ENCODE measurements at regions not wholly inside any gene's neighbourhood (a gene's known extent, or its start where the extent isn't known, plus 50 kb on each side); places are given as distances from the start of the nearest gene placed in this dataset.

DNA sequence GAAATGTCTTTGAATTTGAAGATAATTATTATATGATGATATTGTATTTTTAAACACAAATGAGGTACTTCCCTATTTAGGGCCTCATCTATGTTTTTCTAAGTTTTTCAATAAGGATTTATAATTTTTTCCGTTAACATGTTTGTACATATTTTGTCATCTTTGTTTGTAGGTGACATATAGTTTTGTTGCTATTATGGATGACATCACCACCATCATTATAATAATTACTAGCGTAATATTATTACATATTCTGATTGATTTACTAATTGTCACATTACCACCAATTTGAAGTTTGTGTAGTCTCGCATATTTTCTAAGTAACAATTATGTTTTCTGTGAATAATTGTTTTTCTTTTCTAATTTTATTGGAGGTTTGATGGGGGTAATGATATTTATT lies 147.2 kb upstream of the DAAM1 start:
- TF ChIP-seq, protein P1, sequence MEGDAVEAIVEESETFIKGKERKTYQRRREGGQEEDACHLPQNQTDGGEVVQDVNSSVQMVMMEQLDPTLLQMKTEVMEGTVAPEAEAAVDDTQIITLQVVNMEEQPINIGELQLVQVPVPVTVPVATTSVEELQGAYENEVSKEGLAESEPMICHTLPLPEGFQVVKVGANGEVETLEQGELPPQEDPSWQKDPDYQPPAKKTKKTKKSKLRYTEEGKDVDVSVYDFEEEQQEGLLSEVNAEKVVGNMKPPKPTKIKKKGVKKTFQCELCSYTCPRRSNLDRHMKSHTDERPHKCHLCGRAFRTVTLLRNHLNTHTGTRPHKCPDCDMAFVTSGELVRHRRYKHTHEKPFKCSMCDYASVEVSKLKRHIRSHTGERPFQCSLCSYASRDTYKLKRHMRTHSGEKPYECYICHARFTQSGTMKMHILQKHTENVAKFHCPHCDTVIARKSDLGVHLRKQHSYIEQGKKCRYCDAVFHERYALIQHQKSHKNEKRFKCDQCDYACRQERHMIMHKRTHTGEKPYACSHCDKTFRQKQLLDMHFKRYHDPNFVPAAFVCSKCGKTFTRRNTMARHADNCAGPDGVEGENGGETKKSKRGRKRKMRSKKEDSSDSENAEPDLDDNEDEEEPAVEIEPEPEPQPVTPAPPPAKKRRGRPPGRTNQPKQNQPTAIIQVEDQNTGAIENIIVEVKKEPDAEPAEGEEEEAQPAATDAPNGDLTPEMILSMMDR (IDR thresholded peaks at IDR 0.05): no peak
- TF ChIP-seq POLR2A (IDR thresholded peaks at IDR 0.05) (no peak), POLR2AphosphoS5 (IDR thresholded peaks at IDR 0.05) (no peak), EP300 (IDR thresholded peaks at IDR 0.05) (no peak)
